Lung (tissue), 11 donors: ENCODE measurements at regions not wholly inside any gene's neighbourhood (a gene's known extent, or its start where the extent isn't known, plus 50 kb on each side); places are given as distances from the start of the nearest gene placed in this dataset.

ENCODE experiments used
- ATAC-seq: fragments of 200-7000 bp; cut with Tn5 transposase; one replicate; pipeline ENCODE4 v1.9.1; 2020; ENCODE audit warnings: moderate number of reproducible peaks; ENCODE audit not compliant: insufficient read depth, low FRiP score
- DNase-seq, 3 donors: peaks; one replicate each; pipeline ENCODE4 v3.0.0-alpha.2; 2013 to 2017
- H3K27ac ChIP-seq, 2 donors: one replicate each; pipeline ENCODE4 v1.5.1; 2013; ENCODE audit warnings: mild to moderate bottlenecking in 2 of 2, moderate library complexity in 2 of 2, control low read depth in 1 of 2, inconsistent platforms in 1 of 2, low read depth in 1 of 2, low read length in 1 of 2
- H3K27me3 ChIP-seq, 3 donors: one replicate each; pipeline ENCODE4 v1.5.1; 2013; ENCODE audit warnings: low read length in 2 of 3; ENCODE audit not compliant: control insufficient read depth in 3 of 3, insufficient read depth in 3 of 3
- H3K36me3 ChIP-seq, 4 donors: one replicate each; pipeline ENCODE4 v1.5.1; 2013; ENCODE audit warnings: low read length in 4 of 4, mild to moderate bottlenecking in 1 of 4, moderate library complexity in 1 of 4; ENCODE audit not compliant: control insufficient read depth in 4 of 4, insufficient read depth in 4 of 4
- H3K4me1 ChIP-seq, 5 donors: one replicate each; pipeline ENCODE4 v1.5.1; 2013; ENCODE audit warnings: low read length in 5 of 5, mild to moderate bottlenecking in 2 of 5, moderate library complexity in 1 of 5; ENCODE audit not compliant: control insufficient read depth in 5 of 5, insufficient read depth in 5 of 5
- H3K4me3 ChIP-seq: one replicate; pipeline ENCODE4 v1.5.1; 2013; ENCODE audit warnings: mild to moderate bottlenecking, control low read depth, moderate library complexity
- H3K9ac ChIP-seq, 2 donors: one replicate each; pipeline ENCODE4 v1.5.1; 2013; ENCODE audit warnings: low read length in 2 of 2, control low read depth in 1 of 2; ENCODE audit not compliant: insufficient read depth in 1 of 2
- H3K9me3 ChIP-seq, 4 donors: one replicate each; pipeline ENCODE4 v1.5.1; 2013; ENCODE audit warnings: low read length in 3 of 4, mild to moderate bottlenecking in 1 of 4, moderate library complexity in 1 of 4; ENCODE audit not compliant: control insufficient read depth in 4 of 4, insufficient read depth in 3 of 4
- WGBS, 2 donors: extraction: QIAGEN DNeasy Blood & Tissue Kit; methylation state at CpG; one replicate each; pipeline ENCODE4 v1.1.7; 2013; 5-methylcytosine and 5-hydroxymethylcytosine counted together
- TF ChIP-seq, protein P1 (sequence below): IDR thresholded peaks from 2 replicates; pipeline ENCODE4 v1.5.1; 2012; ENCODE audit warnings: mild to moderate bottlenecking; ENCODE audit errors: control extremely low read depth, extremely low read depth
- donor health status: control.
- donor health status: control.
- donor health status: Bipolar disorder and iron deficiency.
- donor health status: healthy.
- donor health status: DM: yes; HTN: yes; CAD: no.

GRCh38 chr16:56140645-56141044, 50.6 kb upstream of the GNAO1 start:
- ATAC-seq, result no peak
- Histone ChIP-seq H3K4me1 (peaks cover 0 to 7% (median 0%) of the 10 kb centered on the region in 5 donors), H3K27me3 (peaks cover 0 to 2% (median 0%) of the 10 kb centered on the region in 3 donors), H3K9ac (no peak overlapping the region), H3K27ac (no peak overlapping the region), H3K9me3 (no peaks in the 10 kb centered on the region), H3K36me3 (no peaks in the 10 kb centered on the region), H3K4me3 (no peak overlapping the region)
- TF ChIP-seq, protein P1, sequence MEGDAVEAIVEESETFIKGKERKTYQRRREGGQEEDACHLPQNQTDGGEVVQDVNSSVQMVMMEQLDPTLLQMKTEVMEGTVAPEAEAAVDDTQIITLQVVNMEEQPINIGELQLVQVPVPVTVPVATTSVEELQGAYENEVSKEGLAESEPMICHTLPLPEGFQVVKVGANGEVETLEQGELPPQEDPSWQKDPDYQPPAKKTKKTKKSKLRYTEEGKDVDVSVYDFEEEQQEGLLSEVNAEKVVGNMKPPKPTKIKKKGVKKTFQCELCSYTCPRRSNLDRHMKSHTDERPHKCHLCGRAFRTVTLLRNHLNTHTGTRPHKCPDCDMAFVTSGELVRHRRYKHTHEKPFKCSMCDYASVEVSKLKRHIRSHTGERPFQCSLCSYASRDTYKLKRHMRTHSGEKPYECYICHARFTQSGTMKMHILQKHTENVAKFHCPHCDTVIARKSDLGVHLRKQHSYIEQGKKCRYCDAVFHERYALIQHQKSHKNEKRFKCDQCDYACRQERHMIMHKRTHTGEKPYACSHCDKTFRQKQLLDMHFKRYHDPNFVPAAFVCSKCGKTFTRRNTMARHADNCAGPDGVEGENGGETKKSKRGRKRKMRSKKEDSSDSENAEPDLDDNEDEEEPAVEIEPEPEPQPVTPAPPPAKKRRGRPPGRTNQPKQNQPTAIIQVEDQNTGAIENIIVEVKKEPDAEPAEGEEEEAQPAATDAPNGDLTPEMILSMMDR, result no peak
- DNase-seq, result no peak

DNA sequence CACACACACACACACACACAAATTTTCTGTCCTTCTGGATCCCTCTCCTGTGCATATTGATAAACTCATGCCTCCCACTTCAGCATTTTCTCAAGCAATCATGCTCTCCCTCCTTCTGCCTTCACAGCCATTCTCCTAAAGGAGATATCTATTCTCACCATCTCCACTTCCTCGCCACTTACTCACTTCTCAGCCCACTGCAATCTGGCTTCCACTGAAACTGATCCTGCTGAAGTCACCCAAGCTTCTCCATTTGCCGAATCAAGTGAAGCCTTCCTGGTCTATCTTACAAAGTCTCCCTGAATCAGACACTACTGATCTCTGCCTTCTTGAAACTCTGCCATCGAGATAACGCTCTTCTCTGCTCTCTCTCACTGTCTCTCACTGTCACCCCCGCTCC, 54.0 kb upstream of the GNAO1 start:
- 72 to 77% methylated on average over 5 of the region's 5 CpGs for WGBS, 2 donors
- no peak for ATAC-seq

DNA sequence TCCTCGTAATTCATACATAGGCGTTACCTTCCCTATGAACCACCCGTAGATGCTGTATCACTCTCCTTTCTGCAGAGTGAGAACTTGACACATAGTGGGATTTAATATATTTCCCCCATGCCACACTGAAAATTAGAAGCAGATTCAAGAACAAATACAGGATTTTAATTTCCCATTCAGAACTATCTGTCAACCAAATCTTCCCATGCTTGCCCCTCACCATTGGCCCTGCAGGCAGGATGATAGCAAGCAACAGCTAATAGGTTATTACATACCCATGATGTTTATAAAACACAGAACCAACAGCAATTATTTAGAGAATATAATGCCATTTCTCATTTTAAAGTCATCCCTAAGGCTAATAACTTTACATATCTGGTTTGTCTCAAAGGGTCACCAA, 55.0 kb upstream of the GNAO1 start:
- 82 to 96% methylated on average over 3 of the region's 3 CpGs for WGBS, 2 donors
- no peaks in the 10 kb centered on the region for H3K9me3 ChIP-seq
- TF ChIP-seq, protein P1, result no peak
- H3K27ac ChIP-seq, result no peak overlapping the region
- ATAC-seq (no peak), DNase-seq (no peak)
- no peaks in the 10 kb centered on the region for H3K4me1 ChIP-seq
- no peak overlapping the region for H3K9ac ChIP-seq
- H3K36me3 ChIP-seq, result no peaks in the 10 kb centered on the region
- H3K4me3 ChIP-seq, result no peak overlapping the region
- H3K27me3 ChIP-seq, result no peaks in the 10 kb centered on the region

More for the DNA sequence above, 54.0 kb upstream of the GNAO1 start:
- H3K27me3 ChIP-seq, result no peaks in the 10 kb centered on the region
- TF ChIP-seq, protein P1, result no peak
- no peaks in the 10 kb centered on the region for H3K4me1 ChIP-seq
- no peak overlapping the region for H3K4me3 ChIP-seq
- no peaks in the 10 kb centered on the region for H3K9me3 ChIP-seq
- no peak overlapping the region for H3K27ac ChIP-seq
- H3K9ac ChIP-seq, result no peak overlapping the region
- no peaks in the 10 kb centered on the region for H3K36me3 ChIP-seq
- no peak for DNase-seq

DNA sequence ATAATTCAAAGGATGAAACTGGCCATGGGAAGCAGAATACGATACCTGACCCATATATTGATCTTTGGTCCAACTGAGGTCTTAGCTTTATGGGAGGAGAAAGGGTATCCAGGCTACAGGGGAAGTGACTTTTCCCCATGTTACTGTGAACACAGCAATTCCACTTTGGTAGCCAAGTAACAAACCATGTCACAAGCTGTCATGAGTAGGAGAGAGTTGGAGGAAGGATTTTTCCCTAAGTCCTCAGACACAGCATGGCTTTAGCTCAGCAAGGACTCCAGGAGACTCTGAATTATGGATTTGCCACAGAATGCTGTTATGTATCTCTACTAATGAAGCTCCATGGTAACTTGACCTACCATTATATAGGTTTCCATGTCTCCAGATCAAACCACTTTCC, 56.5 kb upstream of the GNAO1 start:
- ATAC-seq (no peak), DNase-seq (no peak)
- Histone ChIP-seq H3K4me1 (no peaks in the 10 kb centered on the region), H3K9me3 (no peaks in the 10 kb centered on the region), H3K27ac (no peak overlapping the region), H3K36me3 (no peaks in the 10 kb centered on the region), H3K9ac (no peak overlapping the region), H3K4me3 (no peak overlapping the region), H3K27me3 (no peaks in the 10 kb centered on the region)
- TF ChIP-seq, protein P1, result no peak
- WGBS, 2 donors, result 48 to 82% methylated on average over 1 of the region's 1 CpG
